Keratinocyte (primary cell): ENCODE measurements at regions not wholly inside any gene's neighbourhood (a gene's known extent, or its start where the extent isn't known, plus 50 kb on each side); places are given as distances from the start of the nearest gene placed in this dataset.

Source experiments
- DNase-seq: peaks from one replicate; pipeline ENCODE4 v3.0.0-alpha.2; 2011; ENCODE audit warnings: low read depth, missing footprints, low spot score
- FAIRE-seq: peaks from 2 replicates; lab custom pipeline; 2011; peaks lifted over from hg19 to GRCh38; lab: Jason Lieb, UNC
- H2AFZ ChIP-seq: 2 replicates; pipeline ENCODE4 v1.6.0; 2012; ENCODE audit warnings: low read length, control low read depth, inconsistent platforms; ENCODE audit not compliant: control insufficient read depth
- H3K27ac ChIP-seq: 2 replicates; pipeline ENCODE4 v1.5.1; 2011; ENCODE audit warnings: low read length; ENCODE audit not compliant: control insufficient read depth, insufficient read depth
- H3K27me3 ChIP-seq: 3 replicates; pipeline ENCODE4 v1.6.0; 2011; ENCODE audit warnings: low read length; ENCODE audit not compliant: control insufficient read depth, insufficient read depth; ENCODE audit errors: extremely low read depth
- H3K36me3 ChIP-seq, 2 experiments: 2 replicates in 1 of 2; 3 replicates in 1 of 2; pipeline ENCODE4 v1.5.1; 2011; ENCODE audit warnings: low read length in 2 of 2, mild to moderate bottlenecking in 1 of 2; ENCODE audit not compliant: control insufficient read depth in 2 of 2, insufficient read depth in 2 of 2; ENCODE audit errors: extremely low read depth in 1 of 2
- H3K4me1 ChIP-seq: 3 replicates; pipeline ENCODE4 v1.5.1; 2011; ENCODE audit warnings: low read length; ENCODE audit not compliant: control insufficient read depth, insufficient read depth; ENCODE audit errors: extremely low read depth
- H3K4me2 ChIP-seq: 3 replicates; pipeline ENCODE4 v1.6.0; 2011; ENCODE audit warnings: low read depth, low read length; ENCODE audit not compliant: control insufficient read depth, insufficient read depth; ENCODE audit errors: extremely low read depth
- H3K4me3 ChIP-seq, 3 experiments: fragments of 200-600 bp in 1 of 3; sonication (generic) in 1 of 3; 2 replicates in 2 of 3; 3 replicates in 1 of 3; pipeline ENCODE4 v1.5.1; 2011 to 2016; ENCODE audit warnings: low read length in 3 of 3, mild to moderate bottlenecking in 3 of 3, control low read depth in 2 of 3, inconsistent platforms in 1 of 3, low read depth in 1 of 3, mixed read lengths in 1 of 3, mixed run types in 1 of 3, moderate library complexity in 1 of 3; ENCODE audit not compliant: control insufficient read depth in 2 of 3, insufficient read depth in 2 of 3; ENCODE audit errors: extremely low read depth in 1 of 3
- H3K79me2 ChIP-seq: 2 replicates; pipeline ENCODE4 v1.6.0; 2012; ENCODE audit warnings: low read length; ENCODE audit not compliant: control insufficient read depth, insufficient read depth
- H3K9ac ChIP-seq: 3 replicates; pipeline ENCODE4 v1.6.0; 2011; ENCODE audit warnings: low read length; ENCODE audit not compliant: control insufficient read depth, insufficient read depth; ENCODE audit errors: extremely low read depth
- H3K9me1 ChIP-seq: 3 replicates; pipeline ENCODE4 v1.6.0; 2011; ENCODE audit warnings: low read length; ENCODE audit not compliant: control insufficient read depth, insufficient read depth; ENCODE audit errors: extremely low read depth
- H3K9me3 ChIP-seq: 2 replicates; pipeline ENCODE4 v1.5.1; 2012; ENCODE audit warnings: low read depth, low read length; ENCODE audit not compliant: control insufficient read depth
- H4K20me1 ChIP-seq: 3 replicates; pipeline ENCODE4 v1.6.0; 2011; ENCODE audit warnings: low read length; ENCODE audit not compliant: control insufficient read depth, insufficient read depth; ENCODE audit errors: extremely low read depth
- CTCF ChIP-seq, 3 experiments: IDR thresholded peaks in 1 of 3; conservative IDR thresholded peaks in 1 of 3; optimal IDR thresholded peaks in 1 of 3; 2 replicates in 2 of 3; 3 replicates in 1 of 3; pipeline versions ENCODE3 to v1.5.1; 2011; ENCODE audit warnings: low read length in 3 of 3, mild to moderate bottlenecking in 3 of 3, moderate library complexity in 2 of 3, control low read depth in 1 of 3, inconsistent platforms in 1 of 3; ENCODE audit not compliant: insufficient read depth in 2 of 3; ENCODE audit errors: extremely low read depth in 1 of 3
- EZH2 ChIP-seq: IDR thresholded peaks from one replicate; pipeline ENCODE4 v1.6.1; 2012; ENCODE audit warnings: inconsistent platforms, mild to moderate bottlenecking, low read length, moderate library complexity
- dilution Hi-C: fragments of 300-500 bp; cut with MboI; formaldehyde crosslinking; loops from one replicate; pipeline ENCODE4 v1.7.0; 2020; ENCODE audit warnings: low sequenced_read_pairs; ENCODE audit not compliant: extremely low pct_ligation_motif_present

GRCh38 chr5:74252044-74252443, 388.5 kb downstream of the ENC1 start:
- Histone ChIP-seq H3K36me3 (no peaks in the 10 kb centered on the region), H3K4me2 (no peak overlapping the region), H4K20me1 (no peaks in the 10 kb centered on the region), H3K9me3 (no peaks in the 10 kb centered on the region), H3K79me2 (no peaks in the 10 kb centered on the region), H3K4me3 (no peak overlapping the region), H3K9ac (no peak overlapping the region), H3K9me1 (no peaks in the 10 kb centered on the region), H3K4me1 (peaks cover 36% of the 10 kb centered on the region), H3K27ac (peak overlapping the region; percentile 76), H3K27me3 (no peaks in the 10 kb centered on the region), H2AFZ (peak overlapping the region; percentile 38)
- TF ChIP-seq EZH2, result no peak
- TF ChIP-seq CTCF (optimal IDR thresholded peaks at IDR 0.05 in 1 of 3, IDR thresholded peaks at IDR 0.05 in 1 of 3, conservative IDR thresholded peaks at IDR 0.05 in 1 of 3; ENCODE audit: extremely low read depth in 1 of 3, insufficient read depth in 2 of 3, low read length in 3 of 3), result no peak
- DNase-seq, result no peak
- dilution Hi-C loops, result no loop called here
- FAIRE-seq, result no peak

- no peak overlapping the region for H3K4me3 ChIP-seq
- TF ChIP-seq EZH2 (no peak), CTCF (optimal IDR thresholded peaks at IDR 0.05 in 1 of 3, IDR thresholded peaks at IDR 0.05 in 1 of 3, conservative IDR thresholded peaks at IDR 0.05 in 1 of 3; ENCODE audit: extremely low read depth in 1 of 3, insufficient read depth in 2 of 3, low read length in 3 of 3) (no peak)
- no peaks in the 10 kb centered on the region for H3K79me2 ChIP-seq
- peak overlapping the region; percentile 46 for H3K9ac ChIP-seq
- H3K4me2 ChIP-seq, result peak overlapping the region; percentile 37
- no peaks in the 10 kb centered on the region for H3K9me1 ChIP-seq
- no peaks in the 10 kb centered on the region for H3K9me3 ChIP-seq
- FAIRE-seq (peak; percentile 100), DNase-seq (peak; percentile 84)
- no peaks in the 10 kb centered on the region for H3K36me3 ChIP-seq
- peak overlapping the region; percentile 25 for H2AFZ ChIP-seq
- no peaks in the 10 kb centered on the region for H3K27me3 ChIP-seq
- H3K4me1 ChIP-seq, result peaks cover 36% of the 10 kb centered on the region
- dilution Hi-C loops, result no loop called here
- peak overlapping the region; percentile 76 for H3K27ac ChIP-seq
- H4K20me1 ChIP-seq, result no peaks in the 10 kb centered on the region
Measured at GRCh38 chr5:74251141-74252035, 389.1 kb downstream of the ENC1 start.
